ENCODE measurements at regions not wholly inside any gene's neighbourhood (a gene's known extent, or its start where the extent isn't known, plus 50 kb on each side); places are given as distances from the start of the nearest gene placed in this dataset.

GRCh38 chr3:118267588-118267987 is 767.1 kb downstream of the IGSF11 start:
- TF ChIP-seq CREB1 (CRISPR knock-in tag; IDR thresholded peaks at IDR 0.05; ENCODE audit: low read depth), result no peak
- TF ChIP-seq, protein P1, sequence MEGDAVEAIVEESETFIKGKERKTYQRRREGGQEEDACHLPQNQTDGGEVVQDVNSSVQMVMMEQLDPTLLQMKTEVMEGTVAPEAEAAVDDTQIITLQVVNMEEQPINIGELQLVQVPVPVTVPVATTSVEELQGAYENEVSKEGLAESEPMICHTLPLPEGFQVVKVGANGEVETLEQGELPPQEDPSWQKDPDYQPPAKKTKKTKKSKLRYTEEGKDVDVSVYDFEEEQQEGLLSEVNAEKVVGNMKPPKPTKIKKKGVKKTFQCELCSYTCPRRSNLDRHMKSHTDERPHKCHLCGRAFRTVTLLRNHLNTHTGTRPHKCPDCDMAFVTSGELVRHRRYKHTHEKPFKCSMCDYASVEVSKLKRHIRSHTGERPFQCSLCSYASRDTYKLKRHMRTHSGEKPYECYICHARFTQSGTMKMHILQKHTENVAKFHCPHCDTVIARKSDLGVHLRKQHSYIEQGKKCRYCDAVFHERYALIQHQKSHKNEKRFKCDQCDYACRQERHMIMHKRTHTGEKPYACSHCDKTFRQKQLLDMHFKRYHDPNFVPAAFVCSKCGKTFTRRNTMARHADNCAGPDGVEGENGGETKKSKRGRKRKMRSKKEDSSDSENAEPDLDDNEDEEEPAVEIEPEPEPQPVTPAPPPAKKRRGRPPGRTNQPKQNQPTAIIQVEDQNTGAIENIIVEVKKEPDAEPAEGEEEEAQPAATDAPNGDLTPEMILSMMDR (conservative IDR thresholded peaks at IDR 0.05; ENCODE audit: low read depth in 2 of 2), result no peak
- TF ChIP-seq POLR2AphosphoS5 (IDR thresholded peaks at IDR 0.05; ENCODE audit: low read depth), result no peak

Data from GM23338 (cell line).